Renal pelvis (tissue), 1 donor: ENCODE measurements at regions not wholly inside any gene's neighbourhood (a gene's known extent, or its start where the extent isn't known, plus 50 kb on each side); places are given as distances from the start of the nearest gene placed in this dataset.

Experiments
- DNase-seq: peaks from one replicate; pipeline ENCODE4 v3.0.0-alpha.2; 2013

- DNase-seq: no peak
Observed at GRCh38 chr13:62096652-62097051, 681.0 kb upstream of the PCDH20 start.

- no peak for DNase-seq
Observed at GRCh38 chr13:62094932-62095331, 679.3 kb upstream of the PCDH20 start.

- DNase-seq: no peak
Observed at GRCh38 chr13:62093984-62094780, 678.5 kb upstream of the PCDH20 start.

GRCh38 chr13:62092949-62093348 is 677.3 kb upstream of the PCDH20 start:
- no peak for DNase-seq

GRCh38 chr13:62092536-62092935 is 676.9 kb upstream of the PCDH20 start:
- no peak for DNase-seq

GRCh38 chr13:62088165-62088564 is 672.5 kb upstream of the PCDH20 start:
- DNase-seq: no peak

GRCh38 chr13:62087124-62087523 is 671.5 kb upstream of the PCDH20 start:
- no peak for DNase-seq

- DNase-seq: no peak
Observed at GRCh38 chr13:62085337-62086229, 669.9 kb upstream of the PCDH20 start.

- DNase-seq: no peak
Observed at GRCh38 chr13:62084728-62085127, 669.1 kb upstream of the PCDH20 start.

GRCh38 chr13:62067821-62068220 is 652.2 kb upstream of the PCDH20 start:
- no peak for DNase-seq

- no peak for DNase-seq
Observed at GRCh38 chr13:62065016-62065415, 649.4 kb upstream of the PCDH20 start.

GRCh38 chr13:62061751-62062150 is 646.1 kb upstream of the PCDH20 start:
- no peak for DNase-seq

- DNase-seq: no peak
Observed at GRCh38 chr13:62060570-62060969, 644.9 kb upstream of the PCDH20 start.

- DNase-seq: no peak
Observed at GRCh38 chr13:62057286-62057685, 641.6 kb upstream of the PCDH20 start.

GRCh38 chr13:62049992-62050391 is 634.3 kb upstream of the PCDH20 start:
- no peak for DNase-seq

- DNase-seq: no peak
Observed at GRCh38 chr13:62046512-62046911, 630.9 kb upstream of the PCDH20 start.

GRCh38 chr13:62043600-62043999 is 628.0 kb upstream of the PCDH20 start:
- no peak for DNase-seq

- DNase-seq: no peak
Observed at GRCh38 chr13:62040806-62041205, 625.2 kb upstream of the PCDH20 start.

- DNase-seq: no peak
Observed at GRCh38 chr13:62040078-62040477, 624.4 kb upstream of the PCDH20 start.

- DNase-seq: no peak
Observed at GRCh38 chr13:62038214-62038613, 622.6 kb upstream of the PCDH20 start.

GRCh38 chr13:62035981-62036380 is 620.3 kb upstream of the PCDH20 start:
- no peak for DNase-seq

GRCh38 chr13:62033934-62034333 is 618.3 kb upstream of the PCDH20 start:
- no peak for DNase-seq

GRCh38 chr13:62022369-62022768 is 606.7 kb upstream of the PCDH20 start:
- no peak for DNase-seq
